HPDE6-E6E7 (cell line): ENCODE measurements at regions not wholly inside any gene's neighbourhood (a gene's known extent, or its start where the extent isn't known, plus 50 kb on each side); places are given as distances from the start of the nearest gene placed in this dataset.
"Not testable (repeated sequence)": the region's sequence is repeated elsewhere in the genome, so short reads cannot be mapped to it uniquely, and the experiment has no call there.

Experiments
- DNase-seq: peaks from one replicate; pipeline ENCODE4 v3.0.0; 2011; ENCODE audit warnings: missing footprints; ENCODE audit errors: extremely low spot score

- DNase-seq = no peak
Observed at GRCh38 chr14:45867046-45867894, 614.3 kb upstream of the MIS18BP1 start.

DNA sequence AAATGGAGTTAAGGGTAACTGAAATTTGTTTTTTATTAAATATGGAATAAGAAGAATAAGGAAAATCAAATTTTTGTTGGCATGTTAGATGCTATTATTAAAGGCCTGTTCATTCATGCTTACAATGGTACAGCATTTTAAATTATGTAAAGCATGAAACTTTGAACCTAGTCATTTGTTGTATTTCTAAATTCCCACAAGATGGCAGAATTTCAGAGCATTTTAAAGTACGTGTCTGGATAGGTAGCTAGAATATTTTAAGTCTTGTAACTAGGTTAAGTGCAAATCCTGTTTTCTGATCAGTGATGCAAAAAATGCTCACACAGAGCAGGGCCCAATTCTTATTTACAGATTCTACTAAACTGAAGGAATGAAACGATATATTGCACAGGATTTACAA lies 585.6 kb upstream of the MIS18BP1 start:
- no peak for DNase-seq

DNA sequence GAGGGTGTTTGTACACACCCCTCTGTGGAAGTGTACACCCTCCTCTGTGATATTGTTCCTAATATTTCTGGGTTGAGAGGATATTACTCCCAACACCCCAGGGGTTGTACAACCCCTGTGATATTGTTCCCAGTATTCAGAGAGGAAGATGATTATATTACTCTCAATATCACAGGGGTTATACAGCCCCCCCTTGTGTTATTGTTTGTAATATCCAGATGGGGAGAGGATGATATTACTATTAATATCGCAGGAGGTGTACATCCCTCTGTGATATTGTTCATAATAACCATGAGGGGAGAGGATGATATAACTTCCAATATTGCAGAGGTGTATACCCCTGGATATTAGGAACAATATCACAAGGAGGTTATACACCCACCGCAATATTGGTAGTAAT lies 566.1 kb upstream of the MIS18BP1 start:
- no peak for DNase-seq

- no peak for DNase-seq
Observed at GRCh38 chr14:45811155-45811554, 558.2 kb upstream of the MIS18BP1 start.

- DNase-seq = peak; percentile 8
Observed at GRCh38 chr14:45810152-45810872, 557.3 kb upstream of the MIS18BP1 start.

GRCh38 chr14:45807178-45807899 lies 554.3 kb upstream of the MIS18BP1 start:
- no peak for DNase-seq

GRCh38 chr14:45799511-45799910 lies 546.5 kb upstream of the MIS18BP1 start:
- no peak for DNase-seq

DNA sequence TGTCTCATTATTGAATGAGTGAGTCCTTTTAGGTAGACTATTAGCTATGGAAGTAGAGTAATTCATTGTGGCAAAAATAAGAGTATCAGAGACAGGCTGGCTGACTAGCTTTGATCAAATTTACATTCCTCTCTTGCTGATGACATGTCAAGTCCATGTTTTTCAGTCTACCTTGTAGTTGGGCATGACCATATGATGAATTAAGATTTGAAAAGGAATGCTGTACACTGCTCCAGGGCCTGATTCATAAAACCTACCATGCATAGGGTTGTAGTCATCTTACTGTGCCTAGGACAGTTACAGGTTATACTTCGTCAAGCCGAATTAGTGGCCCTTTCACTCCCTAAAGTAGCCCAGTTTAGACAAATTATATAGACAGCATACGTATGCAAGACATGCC lies 545.7 kb upstream of the MIS18BP1 start:
- no peak for DNase-seq

DNA sequence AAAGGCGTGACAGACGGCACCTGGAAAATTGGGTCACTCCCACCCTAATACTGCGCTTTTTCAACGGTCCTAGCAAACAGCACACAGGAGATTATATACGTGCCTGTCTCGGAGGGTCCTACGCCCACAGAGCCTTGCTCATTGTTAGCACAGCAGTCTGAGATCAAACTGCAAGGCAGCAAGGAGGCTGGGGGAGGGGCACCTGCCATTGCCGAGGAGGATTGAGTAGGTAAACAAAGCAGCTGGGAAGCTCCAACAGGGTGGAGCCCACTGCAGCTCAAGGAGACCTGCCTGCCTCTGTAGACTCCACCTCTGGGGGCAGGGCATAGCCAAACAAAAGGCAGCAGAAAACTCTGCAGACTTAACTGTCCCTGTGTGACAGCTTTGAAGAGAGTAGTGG lies 543.0 kb upstream of the MIS18BP1 start:
- DNase-seq = not testable (repeated sequence)

DNA sequence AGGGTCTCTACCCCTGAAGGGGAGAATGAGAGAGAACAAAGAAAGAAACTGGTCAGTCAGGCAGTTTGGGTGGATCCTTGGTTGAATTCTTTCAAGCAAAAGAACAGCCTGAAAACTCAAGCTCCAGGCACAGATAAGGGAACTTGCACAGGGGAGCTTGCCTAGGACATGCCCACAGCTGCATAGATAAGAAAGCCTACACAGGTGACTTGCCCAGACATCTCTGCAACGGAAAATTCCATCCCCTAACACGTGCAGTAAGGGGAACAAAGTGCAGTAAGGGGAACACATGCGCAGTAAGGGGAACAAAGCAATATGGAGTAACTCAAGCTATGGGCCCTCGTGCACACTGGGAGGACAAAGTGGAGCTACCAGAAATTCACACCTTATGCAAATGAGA lies 540.1 kb upstream of the MIS18BP1 start:
- no peak for DNase-seq

DNA sequence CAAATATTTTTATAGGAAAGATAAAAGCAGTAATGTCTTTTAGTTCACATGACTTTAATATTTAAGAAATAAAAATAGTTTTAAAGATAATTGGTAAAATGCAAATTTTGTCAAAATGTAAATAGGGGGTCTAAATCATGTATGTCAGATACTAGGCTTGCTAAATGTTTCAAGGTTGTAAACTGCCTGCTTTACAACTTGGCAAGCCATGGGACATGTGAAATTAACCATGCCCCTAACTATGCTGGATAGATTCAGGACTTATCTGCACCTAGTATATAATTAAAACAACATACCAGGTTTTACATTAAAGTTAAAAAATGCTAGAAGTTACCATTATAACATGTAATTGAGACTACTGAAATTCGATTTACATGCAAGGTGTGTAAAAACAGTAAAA lies 537.3 kb upstream of the MIS18BP1 start:
- no peak for DNase-seq

DNA sequence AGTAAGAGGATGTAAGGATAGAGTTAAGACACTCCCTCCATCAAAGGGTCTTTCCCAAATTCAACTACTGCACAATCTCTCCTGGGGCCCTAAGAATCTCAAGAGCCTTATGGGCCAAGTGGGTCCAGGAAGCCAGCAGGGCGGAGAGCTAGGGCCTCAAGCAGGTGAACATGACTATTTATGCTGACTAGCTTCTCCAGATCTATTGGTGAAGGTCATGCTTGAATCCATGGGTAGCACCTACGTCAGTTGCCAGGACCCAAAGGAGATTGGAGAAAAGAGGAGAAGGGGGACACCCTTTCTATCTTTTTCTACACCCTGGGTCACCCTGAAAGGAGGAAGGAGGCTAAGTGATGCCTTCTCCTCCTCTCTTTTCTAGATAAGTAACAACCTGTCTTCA lies 534.2 kb upstream of the MIS18BP1 start:
- DNase-seq = no peak

- DNase-seq = no peak
Observed at GRCh38 chr14:45786266-45786665, 533.3 kb upstream of the MIS18BP1 start.

DNA sequence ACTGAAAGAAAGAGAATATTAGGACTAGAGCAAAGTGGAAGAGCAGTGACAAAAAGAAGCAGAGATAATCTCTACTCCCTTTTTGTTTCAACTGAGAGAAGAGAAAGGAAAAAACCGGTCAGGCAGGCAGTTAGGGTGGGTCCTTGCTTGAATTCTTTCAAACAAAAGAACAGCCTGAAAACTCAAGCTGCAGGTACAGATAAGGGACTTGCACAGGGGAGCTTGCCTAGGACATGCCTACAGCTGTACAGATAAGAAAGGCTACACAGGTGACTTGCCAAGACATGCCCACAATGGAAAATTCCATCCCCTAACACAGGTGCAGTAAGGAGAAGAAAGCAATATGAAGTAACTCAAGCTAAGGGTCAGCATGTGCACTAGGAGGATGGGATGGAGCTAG lies 532.2 kb upstream of the MIS18BP1 start:
- DNase-seq = peak; percentile 3

GRCh38 chr14:45766247-45766646 lies 513.2 kb upstream of the MIS18BP1 start:
- no peak for DNase-seq

DNA sequence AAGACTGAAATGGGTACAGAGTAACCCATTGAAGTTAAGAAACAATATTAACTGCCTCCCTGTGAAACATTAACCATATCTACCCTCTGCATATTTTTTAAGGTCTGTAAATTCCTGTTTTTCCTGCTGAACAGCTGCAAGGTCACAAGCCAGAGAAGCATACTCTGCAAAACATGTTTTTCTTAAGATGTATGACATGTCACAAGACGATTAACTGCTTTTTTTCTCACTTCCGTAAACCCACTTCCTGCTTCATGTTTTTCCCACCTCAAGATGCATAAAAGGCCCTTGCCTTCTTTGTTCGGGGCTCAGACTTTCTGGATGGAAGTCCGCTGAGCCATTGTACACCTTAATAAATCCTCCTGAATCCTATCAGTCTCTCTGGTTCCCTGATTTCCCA lies 504.7 kb upstream of the MIS18BP1 start:
- DNase-seq = no peak

GRCh38 chr14:45756412-45756811 lies 503.4 kb upstream of the MIS18BP1 start:
- DNase-seq = not testable (repeated sequence)

GRCh38 chr14:45743884-45744283 lies 490.9 kb upstream of the MIS18BP1 start:
- no peak for DNase-seq

- no peak for DNase-seq
Observed at GRCh38 chr14:45742187-45742586, 489.2 kb upstream of the MIS18BP1 start.

DNA sequence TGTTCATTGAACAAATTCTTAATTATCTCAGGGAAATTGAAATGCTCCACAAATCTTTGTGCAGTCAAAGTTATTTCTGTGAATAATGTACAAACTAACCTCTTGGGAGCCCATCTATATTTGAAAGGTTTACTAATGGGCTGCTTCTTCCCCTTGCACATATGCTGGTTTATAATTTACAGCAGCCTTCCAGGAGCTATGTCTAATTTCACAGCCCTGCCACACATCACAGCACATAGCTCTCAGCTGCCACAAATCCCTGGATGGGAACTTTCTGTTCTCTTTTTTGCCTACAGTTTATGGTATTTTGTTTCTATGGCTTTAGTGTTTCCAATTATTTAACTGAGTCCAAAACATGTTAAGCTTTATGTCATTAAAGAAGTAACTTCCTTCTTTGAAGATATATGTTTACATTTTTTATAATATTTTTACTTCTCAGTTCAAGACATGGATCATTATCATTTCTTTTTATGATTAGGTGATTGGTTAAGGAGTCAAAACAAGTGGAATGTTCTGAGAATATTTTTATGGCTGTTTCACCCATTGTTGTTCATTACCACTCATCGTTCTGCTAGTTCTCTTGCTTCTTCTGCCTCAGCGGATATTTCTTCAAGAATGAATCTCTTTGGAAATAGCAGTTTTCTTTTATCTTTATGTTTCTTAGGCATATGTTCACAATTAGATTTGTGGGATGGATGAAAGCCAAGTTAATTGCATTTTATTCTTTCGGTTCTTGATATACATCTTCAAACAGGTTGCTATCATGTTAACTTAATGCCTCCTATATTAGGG lies 475.6 kb upstream of the MIS18BP1 start:
- DNase-seq = no peak

GRCh38 chr14:45727133-45727532 lies 474.1 kb upstream of the MIS18BP1 start:
- no peak for DNase-seq

DNA sequence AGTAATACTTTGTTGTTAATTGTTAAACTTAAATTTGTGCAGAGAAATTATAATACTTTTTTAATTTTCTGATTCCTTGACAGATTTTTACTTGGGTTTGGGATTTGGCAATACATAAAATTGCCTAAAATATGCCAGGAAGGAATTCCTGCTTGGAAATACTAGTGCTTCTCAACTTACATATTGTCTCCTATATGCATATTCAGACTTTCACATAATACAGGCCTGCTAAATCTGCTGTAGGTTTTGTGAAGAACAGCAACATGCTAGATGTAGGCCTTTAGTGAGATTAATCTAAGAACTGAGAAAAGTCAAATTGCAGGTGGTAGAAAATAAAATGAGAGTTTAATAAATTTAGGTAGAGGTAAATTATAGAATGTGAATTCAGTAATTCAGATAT lies 468.5 kb upstream of the MIS18BP1 start:
- no peak for DNase-seq
